SK-N-SH (cell line): ENCODE measurements at regions not wholly inside any gene's neighbourhood (a gene's known extent, or its start where the extent isn't known, plus 50 kb on each side); places are given as distances from the start of the nearest gene placed in this dataset.

Experiments
- CTCF ChIA-PET: fragments of 300-600, 350-600 bp; formaldehyde crosslinking; extraction: SDS; loops from one replicate; lab custom pipeline; 2021; lab: Yijun Ruan, JAX
- POLR2A ChIA-PET: fragments of 350-600 bp; sonication (Branson Sonifier 250); formaldehyde crosslinking; extraction: SDS; loops from one replicate; lab custom pipeline; 2020; ENCODE audit warnings: antibody characterized with exemption, inconsistent platforms; lab: Yijun Ruan, JAX
- DNase-seq: peaks from one replicate; pipeline ENCODE4 v3.0.0; 2012
- H2AFZ ChIP-seq: fragments of 200-600 bp; sonication (generic); 2 replicates; pipeline ENCODE4 v1.8.1; 2016; ENCODE audit warnings: antibody characterized with exemption, mild to moderate bottlenecking, low read depth
- H3F3A ChIP-seq: fragments of 200-600 bp; sonication (generic); replicated peaks from 2 replicates; pipeline ENCODE3; 2016; ENCODE audit warnings: antibody characterized with exemption, mild to moderate bottlenecking; ENCODE audit not compliant: insufficient read depth
- H3K27ac ChIP-seq, 2 experiments: fragments of 200-500 bp in 1 of 2; fragments of 200-600 bp in 1 of 2; sonication (Bioruptor generic) in 1 of 2; sonication (generic), shearing (Covaris generic) in 1 of 2; 2 replicates each; pipeline versions ENCODE4 v1.5.1 to v1.6.1; 2014 to 2016; ENCODE audit warnings: low read depth in 2 of 2, inconsistent platforms in 1 of 2, low read length in 1 of 2, mild to moderate bottlenecking in 1 of 2, mixed read lengths in 1 of 2
- H3K27me3 ChIP-seq: fragments of 200-600 bp; sonication (generic), shearing (Covaris generic); 2 replicates; pipeline ENCODE4 v1.6.1; 2016; ENCODE audit warnings: mixed run types; ENCODE audit not compliant: insufficient read depth
- H3K36me3 ChIP-seq, 2 experiments: fragments of 200-500 bp in 1 of 2; fragments of 200-600 bp in 1 of 2; sonication (Bioruptor generic) in 1 of 2; sonication (generic) in 1 of 2; replicated peaks in 1 of 2; 2 replicates each; pipeline versions ENCODE3 to v1.5.1; 2014 to 2016; ENCODE audit warnings: low read length in 1 of 2, mild to moderate bottlenecking in 1 of 2; ENCODE audit not compliant: insufficient read depth in 2 of 2, control insufficient read depth in 1 of 2
- H3K4me1 ChIP-seq, 2 experiments: fragments of 200-500 bp in 1 of 2; fragments of 200-600 bp in 1 of 2; sonication (Bioruptor generic) in 1 of 2; sonication (generic), shearing (Covaris generic) in 1 of 2; 2 replicates each; pipeline versions ENCODE4 v1.5.1 to v1.6.1; 2014 to 2016; ENCODE audit warnings: low read depth in 1 of 2, low read length in 1 of 2, mixed run types in 1 of 2; ENCODE audit not compliant: insufficient read depth in 2 of 2, control insufficient read depth in 1 of 2
- H3K4me2 ChIP-seq: fragments of 200-600 bp; sonication (generic), shearing (Covaris generic); 2 replicates; pipeline ENCODE4 v1.6.1; 2017; ENCODE audit warnings: mixed run types
- H3K4me3 ChIP-seq, 2 experiments: fragments of 200-500 bp in 1 of 2; fragments of 200-600 bp in 1 of 2; sonication (Bioruptor generic) in 1 of 2; sonication (generic), shearing (Covaris generic) in 1 of 2; 2 replicates each; pipeline versions ENCODE4 v1.5.1 to v1.8.1; 2014 to 2016; ENCODE audit warnings: low read depth in 2 of 2, inconsistent platforms in 1 of 2, low read length in 1 of 2, mild to moderate bottlenecking in 1 of 2, mixed read lengths in 1 of 2, moderate library complexity in 1 of 2
- H3K79me2 ChIP-seq: fragments of 200-600 bp; sonication (generic); 2 replicates; pipeline ENCODE4 v1.8.1; 2017; ENCODE audit warnings: mild to moderate bottlenecking; ENCODE audit not compliant: insufficient read depth
- H3K9ac ChIP-seq: fragments of 200-600 bp; sonication (generic); 2 replicates; pipeline ENCODE4 v1.6.1; 2017; ENCODE audit warnings: mixed run types
- H3K9me2 ChIP-seq: fragments of 200-600 bp; sonication (generic); 2 replicates; pipeline ENCODE4 v1.6.1; 2017; ENCODE audit warnings: mixed run types
- H3K9me3 ChIP-seq: fragments of 200-600 bp; sonication (generic); 2 replicates; pipeline ENCODE4 v1.6.1; 2017; ENCODE audit warnings: mixed run types, mild to moderate bottlenecking, moderate library complexity
- H4K20me1 ChIP-seq: fragments of 200-600 bp; sonication (generic); 2 replicates; pipeline ENCODE4 v1.6.1; 2017; ENCODE audit warnings: mild to moderate bottlenecking, mixed run types; ENCODE audit not compliant: insufficient read depth
- EP300 ChIP-seq, 2 experiments: IDR thresholded peaks; 2 replicates each; pipeline versions ENCODE4 v1.4.0 to v1.6.1; 2012; ENCODE audit warnings: borderline replicate concordance in 1 of 2, low read depth in 1 of 2, low read length in 1 of 2
- EZH2phosphoT487 ChIP-seq: fragments of 200-600 bp; sonication (generic); IDR thresholded peaks from 2 replicates; pipeline ENCODE4 v1.6.1; 2017; ENCODE audit warnings: low read depth, mixed run types, mild to moderate bottlenecking, antibody characterized with exemption, moderate library complexity, borderline replicate concordance
- GABPA ChIP-seq: IDR thresholded peaks from 2 replicates; pipeline ENCODE4 v1.4.0; 2012; ENCODE audit warnings: low read depth, mild to moderate bottlenecking
- JUND ChIP-seq: IDR thresholded peaks from 2 replicates; pipeline ENCODE4 v1.4.0; 2012
- MEF2A ChIP-seq: IDR thresholded peaks from 2 replicates; pipeline ENCODE4 v1.4.0; 2012; ENCODE audit warnings: low read depth, borderline replicate concordance
- POLR2AphosphoS5 ChIP-seq: IDR thresholded peaks from 2 replicates; pipeline ENCODE4 v1.6.1; 2012; ENCODE audit warnings: low read depth, low read length
- RCOR1 ChIP-seq: fragments of 150-350 bp; IDR thresholded peaks from 2 replicates; pipeline ENCODE4 v1.6.1; 2017; ENCODE audit warnings: antibody characterized with exemption, low read length
- WGBS: methylation state at CpG from one replicate; pipeline ENCODE4 v1.1.6; 2017; ENCODE audit warnings: low lambda C conversion rate; 5-methylcytosine and 5-hydroxymethylcytosine counted together
- TF ChIP-seq, protein P1 (sequence below): fragments of 150-350 bp; IDR thresholded peaks from 2 replicates; pipeline ENCODE4 v1.6.1; 2016; ENCODE audit warnings: mild to moderate bottlenecking, low read depth, low read length
- TF ChIP-seq, protein P2 (sequence below): IDR thresholded peaks from 2 replicates; pipeline ENCODE4 v1.6.1; 2012; ENCODE audit warnings: mild to moderate bottlenecking, low read depth, low read length, moderate library complexity

DNA sequence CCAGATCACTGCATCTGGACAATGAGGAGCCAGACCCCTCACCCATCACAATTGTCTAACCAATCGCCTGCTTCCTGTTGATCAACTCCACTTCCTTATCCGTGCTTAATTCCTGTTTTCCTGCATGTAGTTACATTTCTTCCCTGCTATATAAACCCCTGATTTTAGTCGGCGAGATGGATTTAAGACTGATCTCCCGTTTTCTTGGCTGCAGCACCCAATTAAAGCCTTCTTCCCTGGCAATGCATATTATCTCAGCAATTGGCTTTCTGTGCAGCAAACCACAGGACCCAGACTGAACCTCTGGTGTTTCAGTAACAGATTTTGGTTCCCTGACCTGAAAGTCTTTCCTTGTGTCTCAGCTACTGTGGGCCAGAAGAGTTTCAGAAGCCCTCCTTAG is 272.3 kb downstream of the IPO8 start:
- no peak overlapping the region for H3K27ac ChIP-seq
- no peaks in the 10 kb centered on the region for H3K9me3 ChIP-seq
- no peak overlapping the region for H3K4me3 ChIP-seq
- TF ChIP-seq RCOR1 (no peak), GABPA (no peak), EP300 (IDR thresholded peaks at IDR 0.05; ENCODE audit: borderline replicate concordance in 1 of 2, low read depth in 1 of 2, low read length in 1 of 2) (no peak), POLR2AphosphoS5 (no peak), MEF2A (no peak)
- no peak for DNase-seq
- H3K9ac ChIP-seq = no peak overlapping the region
- no peak overlapping the region for H2AFZ ChIP-seq
- no peaks in the 10 kb centered on the region for H3K36me3 ChIP-seq
- no peaks in the 10 kb centered on the region for H3K9me2 ChIP-seq
- no peaks in the 10 kb centered on the region for H3K27me3 ChIP-seq
- no peaks in the 10 kb centered on the region for H3K79me2 ChIP-seq
- ChIA-PET CTCF (no interaction called here), POLR2A (no interaction called here)
- no peaks in the 10 kb centered on the region for H3F3A ChIP-seq
- no peaks in the 10 kb centered on the region for H4K20me1 ChIP-seq
- 33% methylated on average over 5 of the region's 5 CpGs for WGBS
- H3K4me1 ChIP-seq = no peaks in the 10 kb centered on the region
- H3K4me2 ChIP-seq = no peak overlapping the region

DNA sequence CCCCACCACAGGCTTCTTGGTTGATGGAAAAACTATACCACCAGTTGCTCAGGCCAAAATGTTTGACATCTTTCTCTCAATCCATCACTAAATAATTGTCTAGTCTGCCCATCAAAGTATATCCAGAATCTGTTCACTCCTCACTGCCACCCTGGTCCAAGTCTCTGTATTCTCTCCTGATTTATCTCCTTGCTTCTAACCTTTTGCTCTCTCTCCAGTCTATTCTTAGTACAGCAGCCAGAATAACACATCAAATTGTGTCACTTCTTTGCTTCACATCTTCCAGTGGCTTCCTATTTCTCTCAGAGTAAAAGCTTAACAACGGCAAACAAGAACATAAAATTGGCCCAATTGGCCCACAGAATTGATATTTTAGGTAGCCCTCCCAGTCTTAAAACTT is 272.8 kb downstream of the IPO8 start:
- H3K9me2 ChIP-seq = no peaks in the 10 kb centered on the region
- H3K36me3 ChIP-seq = no peaks in the 10 kb centered on the region
- no peak overlapping the region for H3K9ac ChIP-seq
- no peak overlapping the region for H2AFZ ChIP-seq
- no peaks in the 10 kb centered on the region for H3F3A ChIP-seq
- no peak overlapping the region for H3K4me3 ChIP-seq
- no peak for TF ChIP-seq EZH2phosphoT487
- TF ChIP-seq JUND = no peak
- TF ChIP-seq, protein P1, sequence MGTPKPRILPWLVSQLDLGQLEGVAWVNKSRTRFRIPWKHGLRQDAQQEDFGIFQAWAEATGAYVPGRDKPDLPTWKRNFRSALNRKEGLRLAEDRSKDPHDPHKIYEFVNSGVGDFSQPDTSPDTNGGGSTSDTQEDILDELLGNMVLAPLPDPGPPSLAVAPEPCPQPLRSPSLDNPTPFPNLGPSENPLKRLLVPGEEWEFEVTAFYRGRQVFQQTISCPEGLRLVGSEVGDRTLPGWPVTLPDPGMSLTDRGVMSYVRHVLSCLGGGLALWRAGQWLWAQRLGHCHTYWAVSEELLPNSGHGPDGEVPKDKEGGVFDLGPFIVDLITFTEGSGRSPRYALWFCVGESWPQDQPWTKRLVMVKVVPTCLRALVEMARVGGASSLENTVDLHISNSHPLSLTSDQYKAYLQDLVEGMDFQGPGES = no peak
- TF ChIP-seq, protein P2, sequence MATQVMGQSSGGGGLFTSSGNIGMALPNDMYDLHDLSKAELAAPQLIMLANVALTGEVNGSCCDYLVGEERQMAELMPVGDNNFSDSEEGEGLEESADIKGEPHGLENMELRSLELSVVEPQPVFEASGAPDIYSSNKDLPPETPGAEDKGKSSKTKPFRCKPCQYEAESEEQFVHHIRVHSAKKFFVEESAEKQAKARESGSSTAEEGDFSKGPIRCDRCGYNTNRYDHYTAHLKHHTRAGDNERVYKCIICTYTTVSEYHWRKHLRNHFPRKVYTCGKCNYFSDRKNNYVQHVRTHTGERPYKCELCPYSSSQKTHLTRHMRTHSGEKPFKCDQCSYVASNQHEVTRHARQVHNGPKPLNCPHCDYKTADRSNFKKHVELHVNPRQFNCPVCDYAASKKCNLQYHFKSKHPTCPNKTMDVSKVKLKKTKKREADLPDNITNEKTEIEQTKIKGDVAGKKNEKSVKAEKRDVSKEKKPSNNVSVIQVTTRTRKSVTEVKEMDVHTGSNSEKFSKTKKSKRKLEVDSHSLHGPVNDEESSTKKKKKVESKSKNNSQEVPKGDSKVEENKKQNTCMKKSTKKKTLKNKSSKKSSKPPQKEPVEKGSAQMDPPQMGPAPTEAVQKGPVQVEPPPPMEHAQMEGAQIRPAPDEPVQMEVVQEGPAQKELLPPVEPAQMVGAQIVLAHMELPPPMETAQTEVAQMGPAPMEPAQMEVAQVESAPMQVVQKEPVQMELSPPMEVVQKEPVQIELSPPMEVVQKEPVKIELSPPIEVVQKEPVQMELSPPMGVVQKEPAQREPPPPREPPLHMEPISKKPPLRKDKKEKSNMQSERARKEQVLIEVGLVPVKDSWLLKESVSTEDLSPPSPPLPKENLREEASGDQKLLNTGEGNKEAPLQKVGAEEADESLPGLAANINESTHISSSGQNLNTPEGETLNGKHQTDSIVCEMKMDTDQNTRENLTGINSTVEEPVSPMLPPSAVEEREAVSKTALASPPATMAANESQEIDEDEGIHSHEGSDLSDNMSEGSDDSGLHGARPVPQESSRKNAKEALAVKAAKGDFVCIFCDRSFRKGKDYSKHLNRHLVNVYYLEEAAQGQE = no peak
- H3K27ac ChIP-seq = no peak overlapping the region
- no peaks in the 10 kb centered on the region for H3K79me2 ChIP-seq
- H4K20me1 ChIP-seq = no peaks in the 10 kb centered on the region
- DNase-seq = no peak
- CTCF ChIA-PET = interaction anchor here (1.4 kb wide), 1 partner anchor 17 kb away, joined by 3 read pairs; no protein-coding TSS in a partner anchor
- POLR2A ChIA-PET = no interaction called here
- H3K4me2 ChIP-seq = no peak overlapping the region
- no peaks in the 10 kb centered on the region for H3K9me3 ChIP-seq
- H3K4me1 ChIP-seq = no peaks in the 10 kb centered on the region
- no peaks in the 10 kb centered on the region for H3K27me3 ChIP-seq
- 15% methylated on average over 1 of the region's 1 CpG for WGBS
